NT2/D1 (cell line): ENCODE measurements at regions not wholly inside any gene's neighbourhood (a gene's known extent, or its start where the extent isn't known, plus 50 kb on each side); places are given as distances from the start of the nearest gene placed in this dataset.

Experiments used
- YY1 ChIP-seq: IDR thresholded peaks from 2 replicates; pipeline ENCODE4 v1.6.1; 2011; ENCODE audit not compliant: insufficient read length, insufficient read depth
- ZNF274 ChIP-seq: IDR thresholded peaks from 2 replicates; pipeline ENCODE4 v1.6.1; 2011; ENCODE audit warnings: mild to moderate bottlenecking, low read depth, low read length

- TF ChIP-seq ZNF274, result no peak
- no peak for TF ChIP-seq YY1
These were observed 883.3 kb downstream of the CDH11 start for GRCh38 chr16:64238571-64238970.
